Calu3 (cell line): ENCODE measurements at regions not wholly inside any gene's neighbourhood (a gene's known extent, or its start where the extent isn't known, plus 50 kb on each side); places are given as distances from the start of the nearest gene placed in this dataset.

Experiments
- BruUV-seq: library from RNA; stranded (reverse); fragments of 400-500 nt; replicated peaks from 2 replicates; lab custom pipeline; 2021; lab: Mats Ljungman, UMichigan
- CTCF ChIA-PET: fragments of 300-600 bp; sonication (Branson Sonifier 250); formaldehyde crosslinking; loops from one replicate; lab custom pipeline; 2022; ENCODE audit warnings: antibody characterized with exemption; lab: Charles Lee
- DNase-seq: peaks from one replicate; pipeline ENCODE4 v3.0.0; 2022
- H3K27ac Mint-ChIP-seq: one replicate; pipeline ENCODE4 v1.8.0; 2022; ENCODE audit warnings: mixed read lengths; ENCODE audit not compliant: unreplicated experiment
- H3K27me3 Mint-ChIP-seq: one replicate; pipeline ENCODE4 v1.8.0; 2022; ENCODE audit warnings: mixed read lengths; ENCODE audit not compliant: unreplicated experiment
- H3K36me3 Mint-ChIP-seq: one replicate; pipeline ENCODE4 v1.8.0; 2022; ENCODE audit warnings: mild to moderate bottlenecking, moderate library complexity, mixed read lengths; ENCODE audit not compliant: insufficient read depth, unreplicated experiment
- H3K4me1 Mint-ChIP-seq: one replicate; pipeline ENCODE4 v1.8.0; 2022; ENCODE audit warnings: mild to moderate bottlenecking, low read depth, mixed read lengths; ENCODE audit not compliant: unreplicated experiment
- H3K4me3 Mint-ChIP-seq: one replicate; pipeline ENCODE4 v1.8.0; 2022; ENCODE audit warnings: mild to moderate bottlenecking, low read depth, moderate library complexity, mixed read lengths; ENCODE audit not compliant: unreplicated experiment
- H3K9me3 Mint-ChIP-seq: one replicate; pipeline ENCODE4 v1.8.0; 2022; ENCODE audit warnings: low read depth, mixed read lengths; ENCODE audit not compliant: unreplicated experiment
- intact Hi-C: fragments of 100-400 bp; cut with micrococcal nuclease; formaldehyde crosslinking; loops from one replicate; pipeline ENCODE4 v1.10.0; 2022; ENCODE audit not compliant: unreplicated experiment
- TF ChIP-seq, protein P1 (sequence below): fragments of 200-600 bp; IDR thresholded peaks from one replicate; pipeline ENCODE4 v1.8.0; 2022; ENCODE audit warnings: antibody characterized with exemption; ENCODE audit not compliant: unreplicated experiment

DNA sequence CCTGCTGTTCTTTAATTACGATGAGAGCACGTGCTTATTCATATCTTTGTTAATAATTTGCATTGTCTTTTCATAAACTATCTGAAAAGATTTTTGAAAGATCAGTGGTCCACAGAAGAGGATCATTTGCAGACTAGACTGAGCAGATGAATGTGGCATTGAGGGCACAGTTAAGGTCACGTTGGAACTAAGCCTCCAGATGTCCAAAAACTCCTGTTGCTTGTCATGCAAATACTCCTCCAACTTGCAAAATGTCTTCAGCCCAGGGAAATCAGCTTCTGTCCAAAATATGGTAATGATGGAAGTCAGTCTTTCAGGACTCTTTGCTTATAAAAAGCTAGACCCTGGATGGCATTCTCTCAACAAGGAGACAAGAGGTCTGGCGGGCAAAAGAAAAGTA, 201.6 kb upstream of the TMEM260 start:
- TF ChIP-seq, protein P1, sequence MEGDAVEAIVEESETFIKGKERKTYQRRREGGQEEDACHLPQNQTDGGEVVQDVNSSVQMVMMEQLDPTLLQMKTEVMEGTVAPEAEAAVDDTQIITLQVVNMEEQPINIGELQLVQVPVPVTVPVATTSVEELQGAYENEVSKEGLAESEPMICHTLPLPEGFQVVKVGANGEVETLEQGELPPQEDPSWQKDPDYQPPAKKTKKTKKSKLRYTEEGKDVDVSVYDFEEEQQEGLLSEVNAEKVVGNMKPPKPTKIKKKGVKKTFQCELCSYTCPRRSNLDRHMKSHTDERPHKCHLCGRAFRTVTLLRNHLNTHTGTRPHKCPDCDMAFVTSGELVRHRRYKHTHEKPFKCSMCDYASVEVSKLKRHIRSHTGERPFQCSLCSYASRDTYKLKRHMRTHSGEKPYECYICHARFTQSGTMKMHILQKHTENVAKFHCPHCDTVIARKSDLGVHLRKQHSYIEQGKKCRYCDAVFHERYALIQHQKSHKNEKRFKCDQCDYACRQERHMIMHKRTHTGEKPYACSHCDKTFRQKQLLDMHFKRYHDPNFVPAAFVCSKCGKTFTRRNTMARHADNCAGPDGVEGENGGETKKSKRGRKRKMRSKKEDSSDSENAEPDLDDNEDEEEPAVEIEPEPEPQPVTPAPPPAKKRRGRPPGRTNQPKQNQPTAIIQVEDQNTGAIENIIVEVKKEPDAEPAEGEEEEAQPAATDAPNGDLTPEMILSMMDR = no peak
- CTCF ChIA-PET = no interaction called here
- no peak for DNase-seq
- Mint-ChIP-seq H3K9me3 (no peaks in the 10 kb centered on the region), H3K27me3 (no peaks in the 10 kb centered on the region), H3K36me3 (no peaks in the 10 kb centered on the region), H3K27ac (no peak overlapping the region), H3K4me1 (no peaks in the 10 kb centered on the region), H3K4me3 (no peak overlapping the region)
- intact Hi-C loops = no loop called here
- no TSS peak for BruUV-seq

GRCh38 chr14:56378475-56378877, 201.1 kb upstream of the TMEM260 start:
- intact Hi-C loops = no loop called here
- TF ChIP-seq, protein P1 = no peak
- Mint-ChIP-seq H3K9me3 (no peaks in the 10 kb centered on the region), H3K36me3 (no peaks in the 10 kb centered on the region), H3K4me1 (no peaks in the 10 kb centered on the region), H3K27me3 (no peaks in the 10 kb centered on the region), H3K4me3 (no peak overlapping the region), H3K27ac (no peak overlapping the region)
- BruUV-seq = no TSS peak
- no peak for DNase-seq
- CTCF ChIA-PET = no interaction called here

GRCh38 chr14:56379956-56380355, 199.6 kb upstream of the TMEM260 start:
- Mint-ChIP-seq H3K36me3 (no peaks in the 10 kb centered on the region), H3K4me1 (no peaks in the 10 kb centered on the region), H3K9me3 (peaks cover 3% of the 10 kb centered on the region), H3K27ac (no peak overlapping the region), H3K27me3 (no peaks in the 10 kb centered on the region), H3K4me3 (no peak overlapping the region)
- DNase-seq = no peak
- intact Hi-C loops = no loop called here
- BruUV-seq = no TSS peak
- TF ChIP-seq, protein P1 = no peak
- CTCF ChIA-PET = no interaction called here

GRCh38 chr14:56386024-56386423, 193.6 kb upstream of the TMEM260 start:
- intact Hi-C loops = no loop called here
- TF ChIP-seq, protein P1 = no peak
- no TSS peak for BruUV-seq
- Mint-ChIP-seq H3K27ac (no peak overlapping the region), H3K4me3 (no peak overlapping the region), H3K27me3 (no peaks in the 10 kb centered on the region), H3K9me3 (peaks cover 7% of the 10 kb centered on the region), H3K36me3 (no peaks in the 10 kb centered on the region), H3K4me1 (no peaks in the 10 kb centered on the region)
- DNase-seq = no peak
- CTCF ChIA-PET = no interaction called here
